GM21723 (cell line): ENCODE measurements at regions not wholly inside any gene's neighbourhood (a gene's known extent, or its start where the extent isn't known, plus 50 kb on each side); places are given as distances from the start of the nearest gene placed in this dataset.

ENCODE experiments used
- ATAC-seq: cut with Tn5 transposase; IDR thresholded peaks from one replicate; pipeline ENCODE4 v1.9.1; 2021; ENCODE audit warnings: mild to moderate bottlenecking, moderate library complexity; ENCODE audit not compliant: unreplicated experiment

GRCh38 chr5:136425921-136426320, 60.6 kb upstream of the TRPC7 start:
- ATAC-seq, result no peak

DNA sequence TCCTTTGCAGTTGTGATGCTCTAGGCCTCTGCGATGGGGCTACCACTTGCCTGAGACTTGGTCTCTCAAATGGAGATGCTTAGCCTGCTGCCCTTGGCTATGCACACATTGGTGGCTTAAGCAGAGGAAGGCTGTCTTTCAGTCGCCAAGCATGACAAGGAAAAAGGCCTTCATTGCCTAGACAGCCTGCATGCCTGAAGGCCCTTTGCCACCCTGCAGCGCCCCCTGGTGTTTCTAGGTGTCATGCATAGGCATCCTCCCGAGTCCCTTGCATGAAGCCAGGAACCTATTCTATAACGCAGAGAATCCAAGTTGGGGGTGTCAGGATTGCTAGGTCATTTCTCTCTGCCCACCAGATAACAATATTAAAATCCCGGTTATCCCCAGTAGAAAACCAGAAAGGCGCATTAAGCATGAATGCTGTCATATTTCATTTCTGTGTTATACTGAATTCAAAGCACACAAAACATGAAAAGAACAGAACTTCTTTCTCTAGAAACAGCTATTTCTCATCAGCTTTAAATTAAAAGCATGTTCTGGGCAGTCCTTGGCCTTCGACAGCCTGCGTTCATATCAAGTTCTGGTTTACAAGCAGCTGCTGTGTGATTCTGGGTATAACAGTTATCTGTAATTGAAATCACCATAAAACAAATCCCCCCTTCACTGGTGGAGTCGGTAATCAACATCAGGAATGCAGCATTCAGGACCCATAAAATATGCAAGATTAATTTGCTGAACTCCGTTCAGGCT, 59.7 kb upstream of the TRPC7 start:
- ATAC-seq, result no peak

DNA sequence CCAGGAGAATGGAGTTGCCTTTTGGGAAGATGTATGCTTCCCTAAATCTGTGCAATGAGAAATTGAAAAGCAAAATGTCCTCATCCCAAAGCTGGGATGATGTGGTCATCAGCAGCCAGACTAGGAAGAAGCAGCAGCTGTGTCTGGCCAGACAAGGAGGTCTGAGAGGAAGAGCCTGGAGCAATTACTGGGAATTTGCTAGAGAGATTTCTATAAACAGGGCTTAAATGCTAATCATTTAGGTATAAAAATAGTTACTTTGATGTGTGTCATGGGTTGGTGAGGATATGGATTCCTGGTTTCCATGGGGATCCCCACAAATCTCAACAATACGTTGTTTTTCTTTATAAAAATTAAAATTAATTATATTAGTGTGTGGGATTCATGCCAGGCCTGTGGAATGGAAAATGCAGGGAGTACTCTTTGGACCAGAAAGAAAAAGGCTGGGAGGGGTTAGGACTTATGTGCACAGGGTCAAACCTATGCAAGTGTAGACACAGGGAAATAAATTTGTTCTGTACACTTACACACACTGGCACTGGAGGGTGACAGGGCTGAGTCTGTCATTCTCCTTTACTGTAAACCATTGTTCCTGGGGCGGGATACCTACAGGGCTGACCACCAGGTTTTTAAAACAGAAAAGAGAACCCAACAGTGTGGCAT, 58.7 kb upstream of the TRPC7 start:
- no peak for ATAC-seq

DNA sequence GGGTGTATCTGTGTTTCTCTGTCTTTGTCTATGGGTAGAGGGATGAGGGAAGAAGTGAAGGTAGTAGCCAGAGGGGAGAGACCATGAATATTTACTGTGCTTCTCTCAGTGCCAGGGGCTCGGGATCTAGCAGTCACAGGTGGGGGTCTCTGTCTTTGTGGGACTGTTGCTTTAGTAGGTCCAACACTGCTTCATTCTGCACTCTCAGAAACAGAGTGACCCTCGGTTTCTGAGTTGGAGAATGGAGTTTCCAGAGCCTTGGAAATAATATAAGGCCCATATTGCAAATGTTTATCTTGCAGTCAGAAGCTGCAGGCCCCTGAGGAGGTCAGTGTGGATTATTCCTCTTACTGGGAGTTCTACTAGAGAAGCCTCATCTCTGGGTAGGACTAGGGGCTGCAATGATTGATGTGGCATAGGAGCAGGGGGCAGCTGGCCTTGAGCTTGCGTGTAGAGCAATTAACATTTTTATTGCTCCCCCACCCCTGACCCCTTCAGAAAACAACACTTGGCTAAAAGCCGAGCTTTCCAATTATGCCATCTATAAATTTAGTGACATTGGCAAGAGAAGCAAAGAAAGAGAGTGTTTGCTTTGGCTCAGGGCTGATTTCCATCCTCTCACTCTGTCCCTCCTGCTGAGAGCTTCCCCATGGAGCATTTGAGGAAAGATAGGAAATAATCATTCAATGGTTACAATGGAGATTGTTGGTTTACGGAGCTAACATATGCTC, 55.0 kb upstream of the TRPC7 start:
- no peak for ATAC-seq

GRCh38 chr5:136418301-136418700, 53.0 kb upstream of the TRPC7 start:
- ATAC-seq, result no peak
